H1 (cell line): ENCODE measurements at regions not wholly inside any gene's neighbourhood (a gene's known extent, or its start where the extent isn't known, plus 50 kb on each side); places are given as distances from the start of the nearest gene placed in this dataset.

Experiments
- CTCF ChIA-PET: fragments of 300-600 bp; sonication (Branson Sonifier 250); formaldehyde crosslinking; loops from one replicate; lab custom pipeline; 2021; ENCODE audit not compliant: partially characterized antibody; lab: Charles Lee
- POLR2A ChIA-PET: fragments of 300-600 bp; sonication (Branson Sonifier 250); formaldehyde crosslinking; loops from one replicate; lab custom pipeline; 2021; ENCODE audit warnings: inconsistent platforms; ENCODE audit not compliant: partially characterized antibody; lab: Charles Lee
- DNase-seq, 2 experiments: peaks; one replicate each; pipeline versions ENCODE4 v3.0.0 to v3.0.0-alpha.2; 2010 to 2022; ENCODE audit warnings: low spot score in 2 of 2, low read depth in 1 of 2, mixed read lengths in 1 of 2
- FAIRE-seq: peaks from 2 replicates; lab custom pipeline; 2011; peaks lifted over from hg19 to GRCh38; lab: Jason Lieb, UNC
- H2AFZ ChIP-seq: 2 replicates; pipeline ENCODE4 v1.8.1; 2012; ENCODE audit warnings: low read length, inconsistent platforms
- H2AK5ac ChIP-seq: 2 replicates; pipeline ENCODE4 v1.6.1; 2013; ENCODE audit warnings: low read depth, low read length
- H2BK120ac ChIP-seq: replicated peaks from 2 replicates; pipeline ENCODE3; 2013; ENCODE audit warnings: low read depth, low read length, inconsistent platforms
- H2BK12ac ChIP-seq: 2 replicates; pipeline ENCODE4 v1.6.1; 2013; ENCODE audit warnings: low read depth, low read length
- H2BK15ac ChIP-seq: 2 replicates; pipeline ENCODE4 v1.6.1; 2013; ENCODE audit warnings: low read length
- H2BK20ac ChIP-seq: 2 replicates; pipeline ENCODE4 v1.6.1; 2013; ENCODE audit warnings: low read length
- H2BK5ac ChIP-seq: 2 replicates; pipeline ENCODE4 v1.6.1; 2013; ENCODE audit warnings: low read depth, low read length
- H3K14ac ChIP-seq: 2 replicates; pipeline ENCODE4 v1.6.1; 2013; ENCODE audit warnings: inconsistent platforms; ENCODE audit not compliant: insufficient read length
- H3K18ac ChIP-seq: 2 replicates; pipeline ENCODE4 v1.6.1; 2013; ENCODE audit warnings: low read length; ENCODE audit errors: extremely low read depth
- H3K23ac ChIP-seq: 2 replicates; pipeline ENCODE4 v1.6.1; 2013; ENCODE audit warnings: inconsistent platforms; ENCODE audit not compliant: insufficient read length
- H3K23me2 ChIP-seq: 2 replicates; pipeline ENCODE4 v1.6.1; 2013; ENCODE audit warnings: low read depth, low read length
- H3K27ac ChIP-seq: 2 replicates; pipeline ENCODE4 v1.6.1; 2011; ENCODE audit warnings: low read depth, low read length, inconsistent platforms
- H3K27me3 ChIP-seq, 4 experiments: replicated peaks in 1 of 4; 1 replicate in 1 of 4; 2 replicates in 3 of 4; pipeline versions ENCODE4 v1.6.1 to v1.8.1; 2011 to 2013; ENCODE audit warnings: low read length in 3 of 4, mild to moderate bottlenecking in 3 of 4, inconsistent platforms in 2 of 4, mixed read lengths in 2 of 4, moderate library complexity in 1 of 4; ENCODE audit not compliant: control insufficient read depth in 3 of 4, insufficient read depth in 3 of 4; ENCODE audit errors: extremely low read depth in 1 of 4
- H3K36me3 ChIP-seq, 4 experiments: 2 replicates each; pipeline versions ENCODE4 v1.6.1 to v1.8.1; 2011 to 2013; ENCODE audit warnings: mild to moderate bottlenecking in 4 of 4, low read length in 3 of 4, moderate library complexity in 2 of 4, control low read depth in 1 of 4, inconsistent platforms in 1 of 4; ENCODE audit not compliant: insufficient read depth in 4 of 4, control insufficient read depth in 2 of 4
- H3K4ac ChIP-seq: replicated peaks from 2 replicates; pipeline ENCODE3; 2013; ENCODE audit warnings: low read length, low read depth, mixed read lengths, inconsistent platforms; ENCODE audit not compliant: insufficient read length
- H3K4me1 ChIP-seq, 4 experiments: replicated peaks in 1 of 4; 1 replicate in 1 of 4; 2 replicates in 3 of 4; pipeline versions ENCODE4 v1.6.1 to v1.8.1; 2011 to 2013; ENCODE audit warnings: low read length in 3 of 4, inconsistent platforms in 2 of 4, mixed read lengths in 1 of 4; ENCODE audit not compliant: insufficient read depth in 4 of 4, control insufficient read depth in 3 of 4
- H3K4me2 ChIP-seq, 2 experiments: 2 replicates each; pipeline versions ENCODE4 v1.6.1 to v1.8.1; 2011 to 2013; ENCODE audit warnings: low read depth in 2 of 2, low read length in 2 of 2, control low read depth in 1 of 2, inconsistent platforms in 1 of 2, mild to moderate bottlenecking in 1 of 2; ENCODE audit not compliant: insufficient read depth in 1 of 2
- H3K4me3 ChIP-seq, 4 experiments: fragments of 200-600, 300-600 bp in 1 of 4; sonication (generic), shearing (Covaris generic), sonication (Bioruptor Twin) in 1 of 4; 2 replicates each; pipeline versions ENCODE4 v1.5.1 to v1.8.1; 2011 to 2016; ENCODE audit warnings: low read length in 4 of 4, low read depth in 3 of 4, control low read depth in 2 of 4, inconsistent platforms in 2 of 4, mild to moderate bottlenecking in 2 of 4, mixed read lengths in 1 of 4, moderate library complexity in 1 of 4; ENCODE audit not compliant: insufficient read depth in 2 of 4; ENCODE audit errors: extremely low read depth in 1 of 4
- H3K56ac ChIP-seq: replicated peaks from 2 replicates; pipeline ENCODE3; 2013; ENCODE audit warnings: low read depth, mild to moderate bottlenecking, mixed read lengths, low read length, inconsistent platforms; ENCODE audit not compliant: insufficient read length
- H3K79me1 ChIP-seq: 2 replicates; pipeline ENCODE4 v1.6.1; 2013; ENCODE audit warnings: low read depth, low read length, control low read depth
- H3K79me2 ChIP-seq, 2 experiments: 2 replicates each; pipeline versions ENCODE4 v1.6.1 to v1.8.1; 2012 to 2013; ENCODE audit warnings: low read length in 2 of 2, mild to moderate bottlenecking in 2 of 2, inconsistent platforms in 1 of 2; ENCODE audit not compliant: insufficient read depth in 2 of 2, control insufficient read depth in 1 of 2
- H3K9ac ChIP-seq, 4 experiments: replicated peaks in 1 of 4; 1 replicate in 1 of 4; 2 replicates in 3 of 4; pipeline versions ENCODE4 v1.6.1 to v1.8.1; 2011 to 2013; ENCODE audit warnings: low read depth in 3 of 4, low read length in 3 of 4, control low read depth in 2 of 4, mild to moderate bottlenecking in 2 of 4, moderate library complexity in 2 of 4, inconsistent platforms in 1 of 4; ENCODE audit errors: extremely low read depth in 1 of 4
- H3K9me3 ChIP-seq, 2 experiments: 2 replicates each; pipeline versions ENCODE4 v1.6.1 to v1.8.1; 2012 to 2013; ENCODE audit warnings: mild to moderate bottlenecking in 2 of 2, moderate library complexity in 2 of 2, control low read depth in 1 of 2, inconsistent platforms in 1 of 2, low read depth in 1 of 2, low read length in 1 of 2, mixed read lengths in 1 of 2; ENCODE audit not compliant: insufficient read depth in 2 of 2
- H4K20me1 ChIP-seq, 2 experiments: replicated peaks in 1 of 2; 2 replicates each; pipeline versions ENCODE3 to v1.8.1; 2011 to 2013; ENCODE audit warnings: inconsistent platforms in 2 of 2, low read length in 2 of 2, mild to moderate bottlenecking in 1 of 2; ENCODE audit not compliant: insufficient read depth in 2 of 2, control insufficient read depth in 1 of 2
- H4K5ac ChIP-seq: 2 replicates; pipeline ENCODE4 v1.6.1; 2013; ENCODE audit warnings: low read length, low read depth, mixed read lengths, inconsistent platforms; ENCODE audit not compliant: insufficient read length
- H4K8ac ChIP-seq: 2 replicates; pipeline ENCODE4 v1.8.0; 2013; ENCODE audit warnings: mild to moderate bottlenecking, moderate library complexity, low read length, inconsistent platforms; ENCODE audit not compliant: insufficient read depth; ENCODE audit errors: extremely low read depth
- H4K91ac ChIP-seq: replicated peaks from 2 replicates; pipeline ENCODE3; 2013; ENCODE audit warnings: low read length, mixed read lengths, inconsistent platforms; ENCODE audit not compliant: insufficient read length
- ASH2L ChIP-seq: fragments of 200-600, 300-600 bp; sonication (generic); IDR thresholded peaks from one replicate; pipeline ENCODE4 v1.7.1; 2017; ENCODE audit warnings: low read length
- ATF2 ChIP-seq: IDR thresholded peaks from 2 replicates; pipeline ENCODE4 v1.6.1; 2012; ENCODE audit warnings: low read length, inconsistent platforms
- CEBPB ChIP-seq: IDR thresholded peaks from 2 replicates; pipeline ENCODE4 v1.6.1; 2012; ENCODE audit warnings: low read depth, low read length
- CHD1 ChIP-seq: IDR thresholded peaks from 2 replicates; pipeline ENCODE4 v1.6.1; 2012; ENCODE audit warnings: low read depth, low read length, improper control_type of control experiment
- KDM1A ChIP-seq: fragments of 200-600, 300-600 bp; sonication (generic); IDR thresholded peaks from 2 replicates; pipeline ENCODE4 v1.7.1; 2016; ENCODE audit warnings: mild to moderate bottlenecking, low read length, borderline replicate concordance
- KDM5A ChIP-seq: fragments of 200-600 bp; IDR thresholded peaks from 2 replicates; pipeline ENCODE4 v1.7.1; 2012; ENCODE audit warnings: mild to moderate bottlenecking, low read length, inconsistent platforms, mixed read lengths
- NANOG ChIP-seq: IDR thresholded peaks from 2 replicates; pipeline ENCODE4 v1.6.1; 2011; ENCODE audit warnings: low read length, low read depth, mild to moderate bottlenecking, inconsistent platforms; ENCODE audit not compliant: insufficient read depth, poor library complexity, severe bottlenecking
- PHF8 ChIP-seq: fragments of 200-600 bp; sonication (generic); conservative IDR thresholded peaks from 2 replicates; pipeline ENCODE4 v1.7.1; 2012; ENCODE audit warnings: low read depth, mild to moderate bottlenecking, inconsistent platforms, low read length, moderate library complexity
- POLR2A ChIP-seq, 2 experiments: IDR thresholded peaks; 1 replicate in 1 of 2; 2 replicates in 1 of 2; pipeline ENCODE4 v1.6.1; 2011; ENCODE audit warnings: low read depth in 2 of 2, low read length in 2 of 2, mild to moderate bottlenecking in 2 of 2; ENCODE audit errors: control extremely low read depth in 1 of 2
- POU5F1 ChIP-seq: IDR thresholded peaks from 2 replicates; pipeline ENCODE4 v1.6.1; 2011; ENCODE audit warnings: low read depth, mild to moderate bottlenecking, low read length, moderate library complexity
- RFX5 ChIP-seq: IDR thresholded peaks from 2 replicates; pipeline ENCODE4 v1.6.1; 2011; ENCODE audit warnings: low read depth, low read length, improper control_type of control experiment, borderline replicate concordance
- SIN3A ChIP-seq, 2 experiments: IDR thresholded peaks in 1 of 2; conservative IDR thresholded peaks in 1 of 2; 2 replicates each; pipeline ENCODE4 v1.6.1; 2011 to 2012; ENCODE audit warnings: low read length in 2 of 2, improper control_type of control experiment in 1 of 2, low read depth in 1 of 2, mild to moderate bottlenecking in 1 of 2
- SRF ChIP-seq: IDR thresholded peaks from 2 replicates; pipeline ENCODE4 v1.6.1; 2011; ENCODE audit warnings: mild to moderate bottlenecking, low read depth, low read length, moderate library complexity
- TAF1 ChIP-seq: IDR thresholded peaks from 2 replicates; pipeline ENCODE4 v1.6.1; 2011; ENCODE audit warnings: mild to moderate bottlenecking, low read depth, low read length
- YY1 ChIP-seq: IDR thresholded peaks from 2 replicates; pipeline ENCODE4 v1.6.1; 2011; ENCODE audit warnings: low read depth, mild to moderate bottlenecking, low read length
- WGBS, 2 experiments: shearing (Covaris generic) in 1 of 2; methylation state at CpG; one replicate each; pipeline versions ENCODE4 v1.1.6 to v1.1.7; 2013 to 2015; ENCODE audit warnings: low lambda C conversion rate in 2 of 2, mixed read lengths in 2 of 2, inconsistent platforms in 1 of 2, low coverage in 1 of 2, missing lambda C conversion rate in 1 of 2; ENCODE audit not compliant: insufficient replicate concordance in 2 of 2, insufficient coverage in 1 of 2, insufficient read length in 1 of 2; ENCODE audit errors: extremely low coverage in 1 of 2, missing lambda C conversion rate in 1 of 2; 5-methylcytosine and 5-hydroxymethylcytosine counted together

DNA sequence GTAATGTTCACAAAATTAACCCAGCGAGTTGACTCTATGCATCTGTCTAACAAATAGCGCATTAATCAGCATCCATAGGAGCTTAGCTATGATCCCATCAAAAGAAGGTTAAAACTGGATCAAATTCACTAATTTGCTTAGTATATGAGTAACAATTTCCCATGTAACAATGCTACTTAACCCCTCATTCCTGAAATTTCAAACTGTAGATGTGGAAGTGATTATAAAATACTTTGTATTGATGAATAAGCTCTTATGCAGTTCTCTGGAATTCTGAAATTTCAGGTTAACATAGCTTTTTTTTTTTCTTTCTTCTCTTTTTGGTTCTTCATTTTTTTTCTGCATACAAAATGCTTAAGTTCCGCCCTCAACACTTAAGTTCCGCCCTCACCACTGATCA, 1272.7 kb downstream of the KCNT2 start:
- no peak overlapping the region for H2BK20ac ChIP-seq
- POLR2A ChIA-PET, result no interaction called here
- no peak overlapping the region for H2BK5ac ChIP-seq
- H3K18ac ChIP-seq, result no peak overlapping the region
- H3K14ac ChIP-seq, result no peak overlapping the region
- no peak overlapping the region for H2AFZ ChIP-seq
- no peak overlapping the region for H4K5ac ChIP-seq
- H3K79me2 ChIP-seq, result no peaks in the 10 kb centered on the region
- H3K4me3 ChIP-seq, result no peak overlapping the region
- H2AK5ac ChIP-seq, result no peak overlapping the region
- no peaks in the 10 kb centered on the region for H4K20me1 ChIP-seq
- no peaks in the 10 kb centered on the region for H3K27me3 ChIP-seq
- H4K91ac ChIP-seq, result no peak overlapping the region
- WGBS, 2 experiments, result 87% methylated on average over 4 of the region's 4 CpGs; no CpG with 5 or more reads in 1 of the 2 experiments
- no peaks in the 10 kb centered on the region for H3K36me3 ChIP-seq
- CTCF ChIA-PET, result no interaction called here
- no peak overlapping the region for H3K23ac ChIP-seq
- no peak overlapping the region for H3K4ac ChIP-seq
- no peak overlapping the region for H2BK12ac ChIP-seq
- no peak overlapping the region for H3K27ac ChIP-seq
- no peak overlapping the region for H2BK15ac ChIP-seq
- DNase-seq (no peak), FAIRE-seq (no peak)
- H3K23me2 ChIP-seq, result no peaks in the 10 kb centered on the region
- no peaks in the 10 kb centered on the region for H3K9me3 ChIP-seq
- no peak overlapping the region for H4K8ac ChIP-seq
- H3K79me1 ChIP-seq, result no peaks in the 10 kb centered on the region
- no peak overlapping the region for H3K9ac ChIP-seq
- peaks cover 4 to 8% (median 5%) of the 10 kb centered on the region in 4 experiments; a peak in 4 of 7 replicates for H3K4me1 ChIP-seq
- H3K56ac ChIP-seq, result no peak overlapping the region
- H3K4me2 ChIP-seq, result no peak overlapping the region
- no peak overlapping the region for H2BK120ac ChIP-seq
- TF ChIP-seq KDM1A, result no peak
- TF ChIP-seq SIN3A (conservative IDR thresholded peaks at IDR 0.05 in 1 of 2, IDR thresholded peaks at IDR 0.05 in 1 of 2; ENCODE audit: low read depth in 1 of 2, low read length in 2 of 2), result no peak
- no peak for TF ChIP-seq TAF1
- no peak for TF ChIP-seq CHD1
- no peak for TF ChIP-seq POLR2A (IDR thresholded peaks at IDR 0.05; ENCODE audit: control extremely low read depth in 1 of 2, low read depth in 2 of 2, low read length in 2 of 2)
- no peak for TF ChIP-seq YY1
- no peak for TF ChIP-seq CEBPB
- no peak for TF ChIP-seq RFX5
- TF ChIP-seq POU5F1, result no peak
- no peak for TF ChIP-seq ASH2L
- no peak for TF ChIP-seq ATF2
- no peak for TF ChIP-seq KDM5A
- TF ChIP-seq NANOG, result no peak
- TF ChIP-seq PHF8, result no peak
- TF ChIP-seq SRF, result no peak
